ENCODE measurements at regions not wholly inside any gene's neighbourhood (a gene's known extent, or its start where the extent isn't known, plus 50 kb on each side); places are given as distances from the start of the nearest gene placed in this dataset.
"Not testable (repeated sequence)": the region's sequence is repeated elsewhere in the genome, so short reads cannot be mapped to it uniquely, and the experiment has no call there.

GRCh38 chr2:182508583-182508982 lies 81.7 kb upstream of the PDE1A start:
- H3K4me3 ChIP-seq (ENCODE audit: low read length); H3K27me3 ChIP-seq (ENCODE audit: low read length); H3K27ac ChIP-seq (ENCODE audit: low read length); H3K9me3 ChIP-seq (ENCODE audit: low read length); H3K4me2 ChIP-seq (ENCODE audit: low read depth, low read length, poor library complexity, severe bottlenecking); DNase-seq; H2AFZ ChIP-seq (ENCODE audit: low read length); H3K36me3 ChIP-seq (ENCODE audit: insufficient read depth, low read length); H3K79me2 ChIP-seq (ENCODE audit: low read length); H3K9me2 ChIP-seq (replicated peaks; ENCODE audit: insufficient read depth, low read length); H3K4me1 ChIP-seq (ENCODE audit: low read length); H4K20me1 ChIP-seq (ENCODE audit: insufficient read depth, low read depth, low read length); H3K9ac ChIP-seq (ENCODE audit: low read length): not testable (repeated sequence)

GRCh38 chr2:182509216-182509615 lies 82.4 kb upstream of the PDE1A start:
- no peak overlapping the region for H3K4me2 ChIP-seq (ENCODE audit: low read depth, low read length, poor library complexity, severe bottlenecking)
- no peak overlapping the region for H3K4me3 ChIP-seq (ENCODE audit: low read length)
- no peaks in the 10 kb centered on the region for H3K9me3 ChIP-seq (ENCODE audit: low read length)
- no peak for DNase-seq
- H3K27me3 ChIP-seq (ENCODE audit: low read length) = no peaks in the 10 kb centered on the region
- H2AFZ ChIP-seq (ENCODE audit: low read length) = no peak overlapping the region
- no peak overlapping the region for H3K9ac ChIP-seq (ENCODE audit: low read length)
- no peaks in the 10 kb centered on the region for H3K36me3 ChIP-seq (ENCODE audit: insufficient read depth, low read length)
- H3K27ac ChIP-seq (ENCODE audit: low read length) = no peak overlapping the region
- H3K9me2 ChIP-seq (replicated peaks; ENCODE audit: insufficient read depth, low read length) = no peaks in the 10 kb centered on the region
- H3K79me2 ChIP-seq (ENCODE audit: low read length) = no peaks in the 10 kb centered on the region
- H4K20me1 ChIP-seq (ENCODE audit: insufficient read depth, low read depth, low read length) = no peaks in the 10 kb centered on the region
- no peaks in the 10 kb centered on the region for H3K4me1 ChIP-seq (ENCODE audit: low read length)

- Histone ChIP-seq H3K9me2 (replicated peaks; ENCODE audit: insufficient read depth, low read length) (no peaks in the 10 kb centered on the region), H3K27me3 (ENCODE audit: low read length) (no peaks in the 10 kb centered on the region), H2AFZ (ENCODE audit: low read length) (no peak overlapping the region), H3K9me3 (ENCODE audit: low read length) (no peaks in the 10 kb centered on the region), H3K4me1 (ENCODE audit: low read length) (no peaks in the 10 kb centered on the region), H3K9ac (ENCODE audit: low read length) (no peak overlapping the region), H3K27ac (ENCODE audit: low read length) (no peak overlapping the region), H4K20me1 (ENCODE audit: insufficient read depth, low read depth, low read length) (no peaks in the 10 kb centered on the region), H3K4me2 (ENCODE audit: low read depth, low read length, poor library complexity, severe bottlenecking) (no peak overlapping the region), H3K79me2 (ENCODE audit: low read length) (no peaks in the 10 kb centered on the region), H3K36me3 (ENCODE audit: insufficient read depth, low read length) (no peaks in the 10 kb centered on the region), H3K4me3 (ENCODE audit: low read length) (no peak overlapping the region)
- DNase-seq = no peak
Measured at GRCh38 chr2:182521453-182522404, 94.9 kb upstream of the PDE1A start.

GRCh38 chr2:182522405-182522896 lies 95.6 kb upstream of the PDE1A start:
- no peak overlapping the region for H3K27ac ChIP-seq (ENCODE audit: low read length)
- H3K79me2 ChIP-seq (ENCODE audit: low read length) = no peaks in the 10 kb centered on the region
- H3K4me1 ChIP-seq (ENCODE audit: low read length) = no peaks in the 10 kb centered on the region
- H3K9me2 ChIP-seq (replicated peaks; ENCODE audit: insufficient read depth, low read length) = no peaks in the 10 kb centered on the region
- H3K36me3 ChIP-seq (ENCODE audit: insufficient read depth, low read length) = no peaks in the 10 kb centered on the region
- no peaks in the 10 kb centered on the region for H3K9me3 ChIP-seq (ENCODE audit: low read length)
- no peak overlapping the region for H3K4me2 ChIP-seq (ENCODE audit: low read depth, low read length, poor library complexity, severe bottlenecking)
- no peak overlapping the region for H3K9ac ChIP-seq (ENCODE audit: low read length)
- no peaks in the 10 kb centered on the region for H4K20me1 ChIP-seq (ENCODE audit: insufficient read depth, low read depth, low read length)
- H2AFZ ChIP-seq (ENCODE audit: low read length) = no peak overlapping the region
- H3K27me3 ChIP-seq (ENCODE audit: low read length) = no peaks in the 10 kb centered on the region
- no peak overlapping the region for H3K4me3 ChIP-seq (ENCODE audit: low read length)
- no peak for DNase-seq

- Histone ChIP-seq H3K9me3 (ENCODE audit: low read length) (no peaks in the 10 kb centered on the region), H3K4me3 (ENCODE audit: low read length) (no peak overlapping the region), H3K4me1 (ENCODE audit: low read length) (no peaks in the 10 kb centered on the region), H3K27me3 (ENCODE audit: low read length) (no peaks in the 10 kb centered on the region), H3K79me2 (ENCODE audit: low read length) (no peaks in the 10 kb centered on the region), H4K20me1 (ENCODE audit: insufficient read depth, low read depth, low read length) (no peaks in the 10 kb centered on the region), H2AFZ (ENCODE audit: low read length) (no peak overlapping the region), H3K4me2 (ENCODE audit: low read depth, low read length, poor library complexity, severe bottlenecking) (no peak overlapping the region), H3K9me2 (replicated peaks; ENCODE audit: insufficient read depth, low read length) (no peaks in the 10 kb centered on the region), H3K27ac (ENCODE audit: low read length) (no peak overlapping the region), H3K36me3 (ENCODE audit: insufficient read depth, low read length) (no peaks in the 10 kb centered on the region), H3K9ac (ENCODE audit: low read length) (no peak overlapping the region)
- no peak for DNase-seq
Measured at GRCh38 chr2:182522972-182523473, 96.2 kb upstream of the PDE1A start.

DNA sequence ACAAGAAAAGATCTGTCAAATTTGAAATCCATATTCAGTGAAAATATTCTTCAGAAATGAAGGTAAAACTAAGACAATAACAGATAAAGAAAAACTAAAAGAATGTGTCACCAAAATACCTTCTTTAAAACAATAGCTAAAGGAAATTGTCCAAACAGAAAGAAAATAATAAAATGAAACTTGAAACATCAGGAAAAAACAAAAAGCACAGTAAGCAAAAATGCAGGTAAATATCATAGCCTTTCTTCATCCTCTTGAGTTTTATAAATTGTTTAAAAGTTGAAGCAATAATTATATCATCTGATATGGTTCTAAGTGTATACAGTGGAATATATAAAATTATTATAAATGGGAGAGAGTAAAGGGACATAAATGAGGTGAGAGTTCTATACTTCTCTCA lies 103.8 kb upstream of the PDE1A start:
- Histone ChIP-seq H2AFZ (ENCODE audit: low read length) (no peak overlapping the region), H3K9me2 (replicated peaks; ENCODE audit: insufficient read depth, low read length) (no peaks in the 10 kb centered on the region), H3K4me3 (ENCODE audit: low read length) (no peak overlapping the region), H3K27me3 (ENCODE audit: low read length) (no peaks in the 10 kb centered on the region), H3K36me3 (ENCODE audit: insufficient read depth, low read length) (no peaks in the 10 kb centered on the region), H3K79me2 (ENCODE audit: low read length) (no peaks in the 10 kb centered on the region), H3K9ac (ENCODE audit: low read length) (no peak overlapping the region), H3K4me1 (ENCODE audit: low read length) (no peaks in the 10 kb centered on the region), H3K27ac (ENCODE audit: low read length) (no peak overlapping the region), H3K9me3 (ENCODE audit: low read length) (no peaks in the 10 kb centered on the region), H3K4me2 (ENCODE audit: low read depth, low read length, poor library complexity, severe bottlenecking) (no peak overlapping the region), H4K20me1 (ENCODE audit: insufficient read depth, low read depth, low read length) (no peaks in the 10 kb centered on the region)
- DNase-seq = no peak

DNA sequence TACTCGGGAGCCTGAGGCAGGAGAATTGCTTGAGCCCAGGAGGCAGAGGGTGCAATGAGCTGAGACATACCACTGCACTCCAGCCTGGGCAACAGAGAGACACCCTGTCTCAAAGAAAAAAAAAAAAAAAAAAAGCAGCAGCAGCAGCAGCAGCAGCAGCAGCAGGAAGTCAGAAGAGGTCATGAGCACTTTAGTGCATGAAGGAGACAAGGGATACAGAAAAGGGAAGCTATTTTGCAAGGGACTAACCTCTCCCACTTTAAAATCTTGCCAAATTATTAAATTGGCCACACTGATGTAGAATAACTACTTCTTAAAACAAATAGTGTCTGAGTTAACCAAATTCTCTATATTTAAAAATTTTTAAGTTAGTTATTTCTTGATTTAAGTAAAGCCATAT lies 113.4 kb upstream of the PDE1A start:
- no peaks in the 10 kb centered on the region for H3K79me2 ChIP-seq (ENCODE audit: low read length)
- no peak overlapping the region for H3K9ac ChIP-seq (ENCODE audit: low read length)
- DNase-seq = no peak
- no peaks in the 10 kb centered on the region for H3K9me3 ChIP-seq (ENCODE audit: low read length)
- H3K9me2 ChIP-seq (replicated peaks; ENCODE audit: insufficient read depth, low read length) = no peaks in the 10 kb centered on the region
- no peak overlapping the region for H3K27ac ChIP-seq (ENCODE audit: low read length)
- no peaks in the 10 kb centered on the region for H3K4me1 ChIP-seq (ENCODE audit: low read length)
- no peak overlapping the region for H3K4me3 ChIP-seq (ENCODE audit: low read length)
- no peaks in the 10 kb centered on the region for H3K36me3 ChIP-seq (ENCODE audit: insufficient read depth, low read length)
- no peak overlapping the region for H3K4me2 ChIP-seq (ENCODE audit: low read depth, low read length, poor library complexity, severe bottlenecking)
- H4K20me1 ChIP-seq (ENCODE audit: insufficient read depth, low read depth, low read length) = no peaks in the 10 kb centered on the region
- no peak overlapping the region for H2AFZ ChIP-seq (ENCODE audit: low read length)
- no peaks in the 10 kb centered on the region for H3K27me3 ChIP-seq (ENCODE audit: low read length)

GRCh38 chr2:182541268-182541667 lies 114.4 kb upstream of the PDE1A start:
- Histone ChIP-seq H3K27ac (ENCODE audit: low read length) (no peak overlapping the region), H3K9me3 (ENCODE audit: low read length) (no peaks in the 10 kb centered on the region), H4K20me1 (ENCODE audit: insufficient read depth, low read depth, low read length) (no peaks in the 10 kb centered on the region), H3K4me2 (ENCODE audit: low read depth, low read length, poor library complexity, severe bottlenecking) (no peak overlapping the region), H3K4me1 (ENCODE audit: low read length) (no peaks in the 10 kb centered on the region), H3K9ac (ENCODE audit: low read length) (no peak overlapping the region), H2AFZ (ENCODE audit: low read length) (no peak overlapping the region), H3K4me3 (ENCODE audit: low read length) (no peak overlapping the region), H3K27me3 (ENCODE audit: low read length) (no peaks in the 10 kb centered on the region), H3K36me3 (ENCODE audit: insufficient read depth, low read length) (no peaks in the 10 kb centered on the region), H3K9me2 (replicated peaks; ENCODE audit: insufficient read depth, low read length) (no peaks in the 10 kb centered on the region), H3K79me2 (ENCODE audit: low read length) (no peaks in the 10 kb centered on the region)
- no peak for DNase-seq
